IMR-90 (cell line): ENCODE measurements at regions not wholly inside any gene's neighbourhood (a gene's known extent, or its start where the extent isn't known, plus 50 kb on each side); places are given as distances from the start of the nearest gene placed in this dataset.

Experiments
- ATAC-seq: fragments of 200-7000 bp; cut with Tn5 transposase; 2 replicates; pipeline ENCODE4 v1.9.1; 2020; ENCODE audit warnings: low read depth, mild to moderate bottlenecking, moderate library complexity
- BruUV-seq: library from RNA; stranded (reverse); fragments of 400-500 nt; replicated peaks from 2 replicates; lab custom pipeline; 2021; lab: Mats Ljungman, UMichigan
- CTCF ChIA-PET: fragments of 300-600 bp; formaldehyde crosslinking; extraction: SDS; loops from one replicate; lab custom pipeline; 2021; ENCODE audit warnings: antibody characterized with exemption; lab: Yijun Ruan, JAX
- POLR2A ChIA-PET: fragments of 300-600 bp; sonication (Branson Sonifier 250); formaldehyde crosslinking; loops from one replicate; lab custom pipeline; 2022; ENCODE audit warnings: antibody characterized with exemption; ENCODE audit not compliant: unreplicated experiment; lab: Charles Lee
- DNase-seq: peaks from one replicate; pipeline ENCODE4 v3.0.0; 2013
- H2AFZ ChIP-seq: replicated peaks from 2 replicates; pipeline ENCODE3; 2013; ENCODE audit warnings: low read length, mild to moderate bottlenecking; ENCODE audit not compliant: poor library complexity
- H2AK5ac ChIP-seq: 2 replicates; pipeline ENCODE4 v1.6.1; 2013; ENCODE audit warnings: low read depth, low read length, inconsistent platforms
- H2AK9ac ChIP-seq: replicated peaks from 2 replicates; pipeline ENCODE3; 2013; ENCODE audit warnings: mild to moderate bottlenecking, low read depth, low read length, moderate library complexity; ENCODE audit not compliant: poor library complexity
- H2BK120ac ChIP-seq: 2 replicates; pipeline ENCODE4 v1.6.1; 2013; ENCODE audit warnings: low read depth, low read length, inconsistent platforms
- H2BK15ac ChIP-seq: 3 replicates; pipeline ENCODE4 v1.6.1; 2013; ENCODE audit warnings: low read depth, low read length, inconsistent platforms
- H2BK20ac ChIP-seq: 2 replicates; pipeline ENCODE4 v1.6.1; 2013; ENCODE audit warnings: low read depth, mild to moderate bottlenecking, inconsistent platforms, low read length, moderate library complexity
- H2BK5ac ChIP-seq: 2 replicates; pipeline ENCODE4 v1.6.1; 2013; ENCODE audit warnings: mild to moderate bottlenecking, low read depth, low read length, inconsistent platforms; ENCODE audit not compliant: poor library complexity, severe bottlenecking
- H3K14ac ChIP-seq: replicated peaks from 2 replicates; pipeline ENCODE4 v1.6.1; 2013; ENCODE audit warnings: low read depth, low read length, inconsistent platforms
- H3K18ac ChIP-seq: 2 replicates; pipeline ENCODE4 v1.6.1; 2013; ENCODE audit warnings: low read depth, low read length, control low read depth
- H3K23ac ChIP-seq: 2 replicates; pipeline ENCODE4 v1.6.1; 2013; ENCODE audit warnings: low read depth, low read length, inconsistent platforms
- H3K27ac ChIP-seq: 2 replicates; pipeline ENCODE4 v1.5.1; 2013; ENCODE audit warnings: mild to moderate bottlenecking, control low read depth, low read length; ENCODE audit not compliant: insufficient read depth
- H3K27me3 ChIP-seq: 2 replicates; pipeline ENCODE4 v1.6.1; 2013; ENCODE audit warnings: low read length; ENCODE audit not compliant: control insufficient read depth, insufficient read depth
- H3K36me3 ChIP-seq: 2 replicates; pipeline ENCODE4 v1.6.1; 2013; ENCODE audit warnings: low read length, mixed read lengths; ENCODE audit not compliant: control insufficient read depth, insufficient read depth
- H3K4ac ChIP-seq: 2 replicates; pipeline ENCODE4 v1.6.1; 2013; ENCODE audit warnings: low read depth, low read length, inconsistent platforms
- H3K4me1 ChIP-seq: 2 replicates; pipeline ENCODE4 v1.6.1; 2013; ENCODE audit warnings: low read length, mixed read lengths; ENCODE audit not compliant: control insufficient read depth, insufficient read depth
- H3K4me2 ChIP-seq: 2 replicates; pipeline ENCODE4 v1.6.1; 2013; ENCODE audit warnings: low read depth, mild to moderate bottlenecking, control low read depth, low read length, moderate library complexity
- H3K4me3 ChIP-seq: 2 replicates; pipeline ENCODE4 v1.5.1; 2013; ENCODE audit warnings: low read depth, mild to moderate bottlenecking, control low read depth, low read length, moderate library complexity; ENCODE audit not compliant: insufficient read depth
- H3K56ac ChIP-seq: 2 replicates; pipeline ENCODE4 v1.6.1; 2013; ENCODE audit warnings: low read length, inconsistent platforms; ENCODE audit not compliant: insufficient read depth; ENCODE audit errors: extremely low read depth
- H3K79me1 ChIP-seq, 2 experiments: 2 replicates each; pipeline ENCODE4 v1.6.1; 2013; ENCODE audit warnings: low read length in 2 of 2, inconsistent platforms in 1 of 2, low read depth in 1 of 2
- H3K9ac ChIP-seq: 2 replicates; pipeline ENCODE4 v1.6.1; 2013; ENCODE audit warnings: low read depth, low read length, control low read depth
- H3K9me1 ChIP-seq: 2 replicates; pipeline ENCODE4 v1.6.1; 2013; ENCODE audit warnings: low read length, inconsistent platforms; ENCODE audit not compliant: insufficient read depth
- H3K9me3 ChIP-seq: 2 replicates; pipeline ENCODE4 v1.6.1; 2013; ENCODE audit warnings: low read length; ENCODE audit not compliant: control insufficient read depth, insufficient read depth
- H4K20me1 ChIP-seq: 2 replicates; pipeline ENCODE4 v1.6.1; 2013; ENCODE audit warnings: low read length, inconsistent platforms; ENCODE audit not compliant: insufficient read depth
- H4K5ac ChIP-seq: 2 replicates; pipeline ENCODE4 v1.6.1; 2013; ENCODE audit warnings: mild to moderate bottlenecking, low read depth, low read length, control low read depth
- H4K8ac ChIP-seq, 2 experiments: 2 replicates each; pipeline ENCODE4 v1.6.1; 2013; ENCODE audit warnings: low read depth in 2 of 2, low read length in 2 of 2, control low read depth in 1 of 2, inconsistent platforms in 1 of 2
- H4K91ac ChIP-seq: 2 replicates; pipeline ENCODE4 v1.6.1; 2013; ENCODE audit warnings: low read depth, low read length, inconsistent platforms; ENCODE audit not compliant: insufficient read depth
- FOS ChIP-seq: fragments of 150-350 bp; IDR thresholded peaks from 2 replicates; pipeline ENCODE4 v1.6.1; 2016; ENCODE audit warnings: low read depth, low read length
- MAFK ChIP-seq: IDR thresholded peaks from 2 replicates; pipeline ENCODE4 v1.6.1; 2012; ENCODE audit warnings: low read depth, low read length, improper control_type of control experiment
- WGBS, 2 experiments: methylation state at CpG; one replicate each; pipeline versions ENCODE4 v1.1.5 to v1.1.7; 2013; ENCODE audit warnings: missing lambda C conversion rate in 2 of 2; ENCODE audit not compliant: insufficient read length in 1 of 2; ENCODE audit errors: extremely low coverage in 2 of 2; 5-methylcytosine and 5-hydroxymethylcytosine counted together
- dilution Hi-C: fragments of 300-500 bp; cut with HindIII; formaldehyde crosslinking; loops from one replicate; pipeline ENCODE4 v1.14.3; 2018; ENCODE audit warnings: low sequenced_read_pairs; ENCODE audit not compliant: unreplicated experiment
- in situ Hi-C: fragments of 300-500 bp; cut with MboI; formaldehyde crosslinking; loops from 3 replicates; pipeline ENCODE4 v1.14.3; 2019; ENCODE audit warnings: low sequenced_read_pairs, inconsistent platforms, mixed read lengths
- intact Hi-C: fragments of 100-400 bp; cut with micrococcal nuclease; formaldehyde crosslinking; loops from 2 replicates; pipeline ENCODE4 v1.10.0; 2022

GRCh38 chr2:122319539-122320132, 564.2 kb downstream of the TSN start:
- H3K4me3 ChIP-seq = no peak overlapping the region
- H2BK15ac ChIP-seq = no peak overlapping the region
- dilution Hi-C loops (no loop called here), in situ Hi-C loops (no loop called here), intact Hi-C loops (no loop called here)
- no peak overlapping the region for H2BK120ac ChIP-seq
- no peak overlapping the region for H4K8ac ChIP-seq
- no peak overlapping the region for H4K91ac ChIP-seq
- H3K27me3 ChIP-seq = no peaks in the 10 kb centered on the region
- no peak overlapping the region for H3K9ac ChIP-seq
- no peak for TF ChIP-seq FOS
- 0 out of 2 replicates have a peak, but pooled peaks have one; percentile 6 for TF ChIP-seq MAFK
- WGBS, 2 experiments = no CpG with 5 or more reads among the region's 4 CpGs
- H2AK5ac ChIP-seq = no peak overlapping the region
- CTCF ChIA-PET = no interaction called here
- H3K79me1 ChIP-seq = no peaks in the 10 kb centered on the region
- no peak for ATAC-seq
- H3K18ac ChIP-seq = no peak overlapping the region
- H3K4me2 ChIP-seq = no peak overlapping the region
- no peaks in the 10 kb centered on the region for H3K4me1 ChIP-seq
- no peak overlapping the region for H2AFZ ChIP-seq
- no peak overlapping the region for H3K23ac ChIP-seq
- H3K9me3 ChIP-seq = peaks cover 5% of the 10 kb centered on the region
- no TSS peak for BruUV-seq
- H3K27ac ChIP-seq = no peak overlapping the region
- no peaks in the 10 kb centered on the region for H4K20me1 ChIP-seq
- no peak overlapping the region for H4K5ac ChIP-seq
- no peak overlapping the region for H2BK20ac ChIP-seq
- H3K36me3 ChIP-seq = no peaks in the 10 kb centered on the region
- no peak overlapping the region for H2BK5ac ChIP-seq
- H3K4ac ChIP-seq = no peak overlapping the region
- no peak for DNase-seq
- POLR2A ChIA-PET = no interaction called here
- H3K9me1 ChIP-seq = no peaks in the 10 kb centered on the region
- H2AK9ac ChIP-seq = no peak overlapping the region
- H3K14ac ChIP-seq = no peak overlapping the region
- no peak overlapping the region for H3K56ac ChIP-seq
